ENCODE measurements at regions not wholly inside any gene's neighbourhood (a gene's known extent, or its start where the extent isn't known, plus 50 kb on each side); places are given as distances from the start of the nearest gene placed in this dataset.

GRCh38 chr13:47413526-47413925, 516.7 kb upstream of the HTR2A start:
- TF ChIP-seq CTCF (optimal IDR thresholded peaks at IDR 0.05 in 1 of 3, IDR thresholded peaks at IDR 0.05 in 1 of 3, conservative IDR thresholded peaks at IDR 0.05 in 1 of 3; ENCODE audit: extremely low read depth in 1 of 3, insufficient read depth in 2 of 3, low read length in 3 of 3) (no peak), EZH2 (IDR thresholded peaks at IDR 0.05; ENCODE audit: low read length) (no peak)
